Activated CD4-positive, alpha-beta T cell treated with anti-CD3 and anti-CD28 coated beads, Interleukin-2, Interleukin-4, amounts not matched to agents 100 ng/mL and 50 ng/mL, durations not matched to agents 16 hours and 8 hours (primary cell): ENCODE measurements at regions not wholly inside any gene's neighbourhood (a gene's known extent, or its start where the extent isn't known, plus 50 kb on each side); places are given as distances from the start of the nearest gene placed in this dataset.

Experiments used
- DNase-seq: peaks from one replicate; pipeline ENCODE4 v3.0.0-alpha.2; 2020; ENCODE audit warnings: low spot score

- no peak for DNase-seq
These were observed 75.3 kb upstream of the PLCL2 start for GRCh38 chr3:16809482-16809881.

GRCh38 chr3:16809993-16810392 lies 74.8 kb upstream of the PLCL2 start:
- no peak for DNase-seq

GRCh38 chr3:16810593-16811367 lies 74.0 kb upstream of the PLCL2 start:
- no peak for DNase-seq

GRCh38 chr3:16811950-16812349 lies 72.8 kb upstream of the PLCL2 start:
- DNase-seq, result no peak

GRCh38 chr3:16813336-16813735 lies 71.4 kb upstream of the PLCL2 start:
- DNase-seq, result no peak

- peak; percentile 42 for DNase-seq
These were observed 68.5 kb upstream of the PLCL2 start for GRCh38 chr3:16816048-16816780.

- no peak for DNase-seq
These were observed 67.6 kb upstream of the PLCL2 start for GRCh38 chr3:16817197-16817596.

GRCh38 chr3:16818194-16818593 lies 66.6 kb upstream of the PLCL2 start:
- DNase-seq, result no peak

- no peak for DNase-seq
These were observed 65.8 kb upstream of the PLCL2 start for GRCh38 chr3:16818945-16819344.

GRCh38 chr3:16820485-16820884 lies 64.3 kb upstream of the PLCL2 start:
- DNase-seq, result peak; percentile 35

GRCh38 chr3:16821053-16821452 lies 63.7 kb upstream of the PLCL2 start:
- no peak for DNase-seq

GRCh38 chr3:16824081-16824696 lies 60.6 kb upstream of the PLCL2 start:
- peak; percentile 55 for DNase-seq

- no peak for DNase-seq
These were observed 59.0 kb upstream of the PLCL2 start for GRCh38 chr3:16825617-16826204.

GRCh38 chr3:16828815-16829214 lies 55.9 kb upstream of the PLCL2 start:
- DNase-seq, result peak; percentile 42

GRCh38 chr3:16831846-16832245 lies 52.9 kb upstream of the PLCL2 start:
- DNase-seq, result no peak

GRCh38 chr3:16834214-16834613 lies 50.5 kb upstream of the PLCL2 start:
- no peak for DNase-seq

- no peak for DNase-seq
These were observed 50.0 kb upstream of the PLCL2 start for GRCh38 chr3:16834753-16835152.
